ENCODE measurements at regions not wholly inside any gene's neighbourhood (a gene's known extent, or its start where the extent isn't known, plus 50 kb on each side); places are given as distances from the start of the nearest gene placed in this dataset.

DNA sequence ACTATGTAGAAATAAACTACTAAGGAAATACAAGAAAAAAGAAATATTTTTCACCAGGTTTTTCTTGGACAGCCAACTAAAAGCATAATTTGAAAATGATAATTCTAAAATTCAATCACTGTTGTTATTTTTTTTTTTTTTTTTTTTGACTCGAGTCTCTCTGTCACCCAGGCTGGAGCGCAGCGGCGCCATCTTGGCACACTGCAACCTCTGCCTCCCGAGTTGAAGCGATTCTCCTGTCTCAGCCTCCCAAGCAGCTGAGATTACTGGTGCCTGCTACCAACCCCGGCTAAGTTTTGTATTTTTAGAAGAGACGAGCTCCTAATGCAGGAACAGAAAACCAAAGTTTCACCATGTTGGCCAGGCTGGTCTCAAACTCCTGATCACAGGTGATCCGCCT lies 122.3 kb upstream of the UGT8 start:
- Histone ChIP-seq H3K27me3 (replicated peaks in 1 of 4; ENCODE audit: control insufficient read depth in 3 of 4, extremely low read depth in 1 of 4, insufficient read depth in 3 of 4, low read length in 3 of 4) (no peaks in the 10 kb centered on the region), H3K23me2 (ENCODE audit: low read depth, low read length) (no peaks in the 10 kb centered on the region; the same call in 1 of the 2 replicates), H2AFZ (ENCODE audit: low read length) (no peak overlapping the region), H2BK15ac (ENCODE audit: low read length) (no peak overlapping the region), H4K91ac (replicated peaks; ENCODE audit: insufficient read length, low read length) (no peak overlapping the region), H3K23ac (ENCODE audit: insufficient read length) (no peak overlapping the region), H4K8ac (ENCODE audit: extremely low read depth, insufficient read depth, low read length) (no peak overlapping the region), H2BK5ac (ENCODE audit: low read depth, low read length) (no peak overlapping the region), H3K9me3 (ENCODE audit: insufficient read depth in 2 of 2, low read depth in 1 of 2, low read length in 1 of 2) (peaks cover 0 to 4% of the 10 kb centered on the region in 2 experiments; a peak in 2 of 4 replicates), H3K4me3 (ENCODE audit: extremely low read depth in 1 of 4, insufficient read depth in 2 of 4, low read depth in 3 of 4, low read length in 4 of 4) (no peak overlapping the region), H3K4ac (replicated peaks; ENCODE audit: insufficient read length, low read depth, low read length) (no peak overlapping the region), H3K56ac (replicated peaks; ENCODE audit: insufficient read length, low read depth, low read length) (no peak overlapping the region), H2BK120ac (replicated peaks; ENCODE audit: low read depth, low read length) (no peak overlapping the region), H4K20me1 (replicated peaks in 1 of 2; ENCODE audit: control insufficient read depth in 1 of 2, insufficient read depth in 2 of 2, low read length in 2 of 2) (no peaks in the 10 kb centered on the region), H3K9ac (replicated peaks in 1 of 4; ENCODE audit: extremely low read depth in 1 of 4, low read depth in 3 of 4, low read length in 3 of 4) (no peak overlapping the region), H2BK20ac (ENCODE audit: low read length) (no peak overlapping the region), H2BK12ac (ENCODE audit: low read depth, low read length) (no peak overlapping the region), H3K18ac (ENCODE audit: extremely low read depth, low read length) (no peak overlapping the region), H3K4me1 (replicated peaks in 1 of 4; ENCODE audit: control insufficient read depth in 3 of 4, insufficient read depth in 4 of 4, low read length in 3 of 4) (peaks cover 0 to 6% (median 0%) of the 10 kb centered on the region in 4 experiments; a peak in 2 of 7 replicates), H2AK5ac (ENCODE audit: low read depth, low read length) (no peak overlapping the region), H3K79me1 (ENCODE audit: low read depth, low read length) (no peaks in the 10 kb centered on the region), H3K14ac (ENCODE audit: insufficient read length) (no peak overlapping the region), H3K4me2 (ENCODE audit: insufficient read depth in 1 of 2, low read depth in 2 of 2, low read length in 2 of 2) (no peak overlapping the region), H3K36me3 (ENCODE audit: control insufficient read depth in 2 of 4, insufficient read depth in 4 of 4, low read length in 3 of 4) (no peaks in the 10 kb centered on the region), H3K27ac (ENCODE audit: low read depth, low read length) (no peak overlapping the region), H4K5ac (ENCODE audit: insufficient read length, low read depth, low read length) (no peak overlapping the region), H3K79me2 (ENCODE audit: control insufficient read depth in 1 of 2, insufficient read depth in 2 of 2, low read length in 2 of 2) (no peaks in the 10 kb centered on the region)
- FAIRE-seq (no peak), DNase-seq (ENCODE audit: low read depth in 1 of 2, low spot score in 2 of 2) (no peak)
- CTCF ChIA-PET (ENCODE audit: partially characterized antibody), result interaction anchor here (1.0 to 1.2 kb wide), 3 partner anchors 59 to 88 kb away, joined by 3 to 4 read pairs (median 4); no protein-coding TSS in a partner anchor
- POLR2A ChIA-PET (ENCODE audit: partially characterized antibody), result interaction anchor here (1.1 to 2.5 kb wide), 3 partner anchors 10 to 19 kb away, joined by 4 to 10 read pairs (median 7); no protein-coding TSS in a partner anchor
- 94% methylated on average over 5 of the region's 9 CpGs; no CpG with 5 or more reads in 1 of the 2 experiments for WGBS, 2 experiments (ENCODE audit: extremely low coverage in 1 of 2, insufficient coverage in 1 of 2, insufficient read length in 1 of 2, insufficient replicate concordance in 2 of 2, low coverage in 1 of 2, low lambda C conversion rate in 2 of 2, missing lambda C conversion rate in 1 of 2)
- TF ChIP-seq BRCA1 (IDR thresholded peaks at IDR 0.05; ENCODE audit: low read depth, low read length) (no peak), SIRT6 (IDR thresholded peaks at IDR 0.05; ENCODE audit: low read length) (no peak)
- TF ChIP-seq, protein P1, sequence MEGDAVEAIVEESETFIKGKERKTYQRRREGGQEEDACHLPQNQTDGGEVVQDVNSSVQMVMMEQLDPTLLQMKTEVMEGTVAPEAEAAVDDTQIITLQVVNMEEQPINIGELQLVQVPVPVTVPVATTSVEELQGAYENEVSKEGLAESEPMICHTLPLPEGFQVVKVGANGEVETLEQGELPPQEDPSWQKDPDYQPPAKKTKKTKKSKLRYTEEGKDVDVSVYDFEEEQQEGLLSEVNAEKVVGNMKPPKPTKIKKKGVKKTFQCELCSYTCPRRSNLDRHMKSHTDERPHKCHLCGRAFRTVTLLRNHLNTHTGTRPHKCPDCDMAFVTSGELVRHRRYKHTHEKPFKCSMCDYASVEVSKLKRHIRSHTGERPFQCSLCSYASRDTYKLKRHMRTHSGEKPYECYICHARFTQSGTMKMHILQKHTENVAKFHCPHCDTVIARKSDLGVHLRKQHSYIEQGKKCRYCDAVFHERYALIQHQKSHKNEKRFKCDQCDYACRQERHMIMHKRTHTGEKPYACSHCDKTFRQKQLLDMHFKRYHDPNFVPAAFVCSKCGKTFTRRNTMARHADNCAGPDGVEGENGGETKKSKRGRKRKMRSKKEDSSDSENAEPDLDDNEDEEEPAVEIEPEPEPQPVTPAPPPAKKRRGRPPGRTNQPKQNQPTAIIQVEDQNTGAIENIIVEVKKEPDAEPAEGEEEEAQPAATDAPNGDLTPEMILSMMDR (IDR thresholded peaks at IDR 0.05; ENCODE audit: control extremely low read depth in 1 of 3, insufficient read depth in 1 of 3, low read depth in 1 of 3, low read length in 3 of 3), result no peak
- TF ChIP-seq, protein P2, sequence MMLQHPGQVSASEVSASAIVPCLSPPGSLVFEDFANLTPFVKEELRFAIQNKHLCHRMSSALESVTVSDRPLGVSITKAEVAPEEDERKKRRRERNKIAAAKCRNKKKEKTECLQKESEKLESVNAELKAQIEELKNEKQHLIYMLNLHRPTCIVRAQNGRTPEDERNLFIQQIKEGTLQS (IDR thresholded peaks at IDR 0.05; ENCODE audit: insufficient read depth, low read depth, low read length), result no peak

Data from H1 (cell line).